H1 (cell line): ENCODE measurements at regions not wholly inside any gene's neighbourhood (a gene's known extent, or its start where the extent isn't known, plus 50 kb on each side); places are given as distances from the start of the nearest gene placed in this dataset.

Source experiments
- CTCF ChIA-PET: fragments of 300-600 bp; sonication (Branson Sonifier 250); formaldehyde crosslinking; loops from one replicate; lab custom pipeline; 2021; ENCODE audit not compliant: partially characterized antibody; lab: Charles Lee
- POLR2A ChIA-PET: fragments of 300-600 bp; sonication (Branson Sonifier 250); formaldehyde crosslinking; loops from one replicate; lab custom pipeline; 2021; ENCODE audit warnings: inconsistent platforms; ENCODE audit not compliant: partially characterized antibody; lab: Charles Lee
- DNase-seq, 2 experiments: peaks; one replicate each; pipeline versions ENCODE4 v3.0.0 to v3.0.0-alpha.2; 2010 to 2022; ENCODE audit warnings: low spot score in 2 of 2, low read depth in 1 of 2, mixed read lengths in 1 of 2
- FAIRE-seq: peaks from 2 replicates; lab custom pipeline; 2011; peaks lifted over from hg19 to GRCh38; lab: Jason Lieb, UNC
- H2AFZ ChIP-seq: 2 replicates; pipeline ENCODE4 v1.8.1; 2012; ENCODE audit warnings: low read length, inconsistent platforms
- H2AK5ac ChIP-seq: 2 replicates; pipeline ENCODE4 v1.6.1; 2013; ENCODE audit warnings: low read depth, low read length
- H2BK120ac ChIP-seq: replicated peaks from 2 replicates; pipeline ENCODE3; 2013; ENCODE audit warnings: low read depth, low read length, inconsistent platforms
- H2BK12ac ChIP-seq: 2 replicates; pipeline ENCODE4 v1.6.1; 2013; ENCODE audit warnings: low read depth, low read length
- H2BK15ac ChIP-seq: 2 replicates; pipeline ENCODE4 v1.6.1; 2013; ENCODE audit warnings: low read length
- H2BK20ac ChIP-seq: 2 replicates; pipeline ENCODE4 v1.6.1; 2013; ENCODE audit warnings: low read length
- H2BK5ac ChIP-seq: 2 replicates; pipeline ENCODE4 v1.6.1; 2013; ENCODE audit warnings: low read depth, low read length
- H3K14ac ChIP-seq: 2 replicates; pipeline ENCODE4 v1.6.1; 2013; ENCODE audit warnings: inconsistent platforms; ENCODE audit not compliant: insufficient read length
- H3K18ac ChIP-seq: 2 replicates; pipeline ENCODE4 v1.6.1; 2013; ENCODE audit warnings: low read length; ENCODE audit errors: extremely low read depth
- H3K23ac ChIP-seq: 2 replicates; pipeline ENCODE4 v1.6.1; 2013; ENCODE audit warnings: inconsistent platforms; ENCODE audit not compliant: insufficient read length
- H3K23me2 ChIP-seq: 2 replicates; pipeline ENCODE4 v1.6.1; 2013; ENCODE audit warnings: low read depth, low read length
- H3K27ac ChIP-seq: 2 replicates; pipeline ENCODE4 v1.6.1; 2011; ENCODE audit warnings: low read depth, low read length, inconsistent platforms
- H3K27me3 ChIP-seq, 4 experiments: replicated peaks in 1 of 4; 1 replicate in 1 of 4; 2 replicates in 3 of 4; pipeline versions ENCODE4 v1.6.1 to v1.8.1; 2011 to 2013; ENCODE audit warnings: low read length in 3 of 4, mild to moderate bottlenecking in 3 of 4, inconsistent platforms in 2 of 4, mixed read lengths in 2 of 4, moderate library complexity in 1 of 4; ENCODE audit not compliant: control insufficient read depth in 3 of 4, insufficient read depth in 3 of 4; ENCODE audit errors: extremely low read depth in 1 of 4
- H3K36me3 ChIP-seq, 4 experiments: 2 replicates each; pipeline versions ENCODE4 v1.6.1 to v1.8.1; 2011 to 2013; ENCODE audit warnings: mild to moderate bottlenecking in 4 of 4, low read length in 3 of 4, moderate library complexity in 2 of 4, control low read depth in 1 of 4, inconsistent platforms in 1 of 4; ENCODE audit not compliant: insufficient read depth in 4 of 4, control insufficient read depth in 2 of 4
- H3K4ac ChIP-seq: replicated peaks from 2 replicates; pipeline ENCODE3; 2013; ENCODE audit warnings: low read length, low read depth, mixed read lengths, inconsistent platforms; ENCODE audit not compliant: insufficient read length
- H3K4me1 ChIP-seq, 4 experiments: replicated peaks in 1 of 4; 1 replicate in 1 of 4; 2 replicates in 3 of 4; pipeline versions ENCODE4 v1.6.1 to v1.8.1; 2011 to 2013; ENCODE audit warnings: low read length in 3 of 4, inconsistent platforms in 2 of 4, mixed read lengths in 1 of 4; ENCODE audit not compliant: insufficient read depth in 4 of 4, control insufficient read depth in 3 of 4
- H3K4me2 ChIP-seq, 2 experiments: 2 replicates each; pipeline versions ENCODE4 v1.6.1 to v1.8.1; 2011 to 2013; ENCODE audit warnings: low read depth in 2 of 2, low read length in 2 of 2, control low read depth in 1 of 2, inconsistent platforms in 1 of 2, mild to moderate bottlenecking in 1 of 2; ENCODE audit not compliant: insufficient read depth in 1 of 2
- H3K4me3 ChIP-seq, 4 experiments: fragments of 200-600, 300-600 bp in 1 of 4; sonication (generic), shearing (Covaris generic), sonication (Bioruptor Twin) in 1 of 4; 2 replicates each; pipeline versions ENCODE4 v1.5.1 to v1.8.1; 2011 to 2016; ENCODE audit warnings: low read length in 4 of 4, low read depth in 3 of 4, control low read depth in 2 of 4, inconsistent platforms in 2 of 4, mild to moderate bottlenecking in 2 of 4, mixed read lengths in 1 of 4, moderate library complexity in 1 of 4; ENCODE audit not compliant: insufficient read depth in 2 of 4; ENCODE audit errors: extremely low read depth in 1 of 4
- H3K56ac ChIP-seq: replicated peaks from 2 replicates; pipeline ENCODE3; 2013; ENCODE audit warnings: low read depth, mild to moderate bottlenecking, mixed read lengths, low read length, inconsistent platforms; ENCODE audit not compliant: insufficient read length
- H3K79me1 ChIP-seq: 2 replicates; pipeline ENCODE4 v1.6.1; 2013; ENCODE audit warnings: low read depth, low read length, control low read depth
- H3K79me2 ChIP-seq, 2 experiments: 2 replicates each; pipeline versions ENCODE4 v1.6.1 to v1.8.1; 2012 to 2013; ENCODE audit warnings: low read length in 2 of 2, mild to moderate bottlenecking in 2 of 2, inconsistent platforms in 1 of 2; ENCODE audit not compliant: insufficient read depth in 2 of 2, control insufficient read depth in 1 of 2
- H3K9ac ChIP-seq, 4 experiments: replicated peaks in 1 of 4; 1 replicate in 1 of 4; 2 replicates in 3 of 4; pipeline versions ENCODE4 v1.6.1 to v1.8.1; 2011 to 2013; ENCODE audit warnings: low read depth in 3 of 4, low read length in 3 of 4, control low read depth in 2 of 4, mild to moderate bottlenecking in 2 of 4, moderate library complexity in 2 of 4, inconsistent platforms in 1 of 4; ENCODE audit errors: extremely low read depth in 1 of 4
- H3K9me3 ChIP-seq, 2 experiments: 2 replicates each; pipeline versions ENCODE4 v1.6.1 to v1.8.1; 2012 to 2013; ENCODE audit warnings: mild to moderate bottlenecking in 2 of 2, moderate library complexity in 2 of 2, control low read depth in 1 of 2, inconsistent platforms in 1 of 2, low read depth in 1 of 2, low read length in 1 of 2, mixed read lengths in 1 of 2; ENCODE audit not compliant: insufficient read depth in 2 of 2
- H4K20me1 ChIP-seq, 2 experiments: replicated peaks in 1 of 2; 2 replicates each; pipeline versions ENCODE3 to v1.8.1; 2011 to 2013; ENCODE audit warnings: inconsistent platforms in 2 of 2, low read length in 2 of 2, mild to moderate bottlenecking in 1 of 2; ENCODE audit not compliant: insufficient read depth in 2 of 2, control insufficient read depth in 1 of 2
- H4K5ac ChIP-seq: 2 replicates; pipeline ENCODE4 v1.6.1; 2013; ENCODE audit warnings: low read length, low read depth, mixed read lengths, inconsistent platforms; ENCODE audit not compliant: insufficient read length
- H4K8ac ChIP-seq: 2 replicates; pipeline ENCODE4 v1.8.0; 2013; ENCODE audit warnings: mild to moderate bottlenecking, moderate library complexity, low read length, inconsistent platforms; ENCODE audit not compliant: insufficient read depth; ENCODE audit errors: extremely low read depth
- H4K91ac ChIP-seq: replicated peaks from 2 replicates; pipeline ENCODE3; 2013; ENCODE audit warnings: low read length, mixed read lengths, inconsistent platforms; ENCODE audit not compliant: insufficient read length
- ATF3 ChIP-seq: IDR thresholded peaks from 2 replicates; pipeline ENCODE4 v1.6.1; 2011; ENCODE audit warnings: low read depth, mild to moderate bottlenecking, low read length; ENCODE audit not compliant: insufficient read depth
- BCL11A ChIP-seq, 2 experiments: IDR thresholded peaks; one replicate each; pipeline ENCODE4 v1.6.1; 2011; ENCODE audit warnings: low read depth in 2 of 2, low read length in 2 of 2, mild to moderate bottlenecking in 2 of 2
- CBX5 ChIP-seq: fragments of 300-800, 300-1000 bp; sonication (generic); IDR thresholded peaks from 2 replicates; pipeline ENCODE4 v1.7.1; 2016; ENCODE audit warnings: antibody characterized with exemption, low read length, low read depth
- CBX8 ChIP-seq: fragments of 300-800, 300-1000 bp; sonication (generic); IDR thresholded peaks from 2 replicates; pipeline ENCODE4 v1.7.1; 2016; ENCODE audit warnings: low read depth, low read length, borderline replicate concordance
- CHD2 ChIP-seq: IDR thresholded peaks from 2 replicates; pipeline ENCODE4 v1.6.1; 2012; ENCODE audit warnings: low read length, improper control_type of control experiment
- NANOG ChIP-seq: IDR thresholded peaks from 2 replicates; pipeline ENCODE4 v1.6.1; 2011; ENCODE audit warnings: low read length, low read depth, mild to moderate bottlenecking, inconsistent platforms; ENCODE audit not compliant: insufficient read depth, poor library complexity, severe bottlenecking
- RAD21 ChIP-seq, 2 experiments: IDR thresholded peaks in 1 of 2; conservative IDR thresholded peaks in 1 of 2; 2 replicates each; pipeline ENCODE4 v1.6.1; 2011; ENCODE audit warnings: low read depth in 2 of 2, low read length in 2 of 2, improper control_type of control experiment in 1 of 2, inconsistent platforms in 1 of 2, mild to moderate bottlenecking in 1 of 2, moderate library complexity in 1 of 2
- RFX5 ChIP-seq: IDR thresholded peaks from 2 replicates; pipeline ENCODE4 v1.6.1; 2011; ENCODE audit warnings: low read depth, low read length, improper control_type of control experiment, borderline replicate concordance
- SUZ12 ChIP-seq: fragments of 200-600 bp; sonication (generic); IDR thresholded peaks from 2 replicates; pipeline ENCODE4 v1.6.1; 2012; ENCODE audit warnings: mild to moderate bottlenecking, inconsistent platforms, low read length, moderate library complexity, mixed read lengths
- TAF1 ChIP-seq: IDR thresholded peaks from 2 replicates; pipeline ENCODE4 v1.6.1; 2011; ENCODE audit warnings: mild to moderate bottlenecking, low read depth, low read length
- TAF7 ChIP-seq: optimal IDR thresholded peaks from 2 replicates; pipeline ENCODE3; 2011; ENCODE audit warnings: low read depth, mild to moderate bottlenecking, inconsistent platforms, low read length, moderate library complexity, borderline replicate concordance
- TCF12 ChIP-seq: IDR thresholded peaks from 2 replicates; pipeline ENCODE4 v1.6.1; 2011; ENCODE audit warnings: low read depth, mild to moderate bottlenecking, low read length
- YY1 ChIP-seq: IDR thresholded peaks from 2 replicates; pipeline ENCODE4 v1.6.1; 2011; ENCODE audit warnings: low read depth, mild to moderate bottlenecking, low read length
- WGBS, 2 experiments: shearing (Covaris generic) in 1 of 2; methylation state at CpG; one replicate each; pipeline versions ENCODE4 v1.1.6 to v1.1.7; 2013 to 2015; ENCODE audit warnings: low lambda C conversion rate in 2 of 2, mixed read lengths in 2 of 2, inconsistent platforms in 1 of 2, low coverage in 1 of 2, missing lambda C conversion rate in 1 of 2; ENCODE audit not compliant: insufficient replicate concordance in 2 of 2, insufficient coverage in 1 of 2, insufficient read length in 1 of 2; ENCODE audit errors: extremely low coverage in 1 of 2, missing lambda C conversion rate in 1 of 2; 5-methylcytosine and 5-hydroxymethylcytosine counted together

GRCh38 chr14:43671716-43672485 lies 835.2 kb downstream of the FSCB start:
- Histone ChIP-seq H3K14ac (no peak overlapping the region), H4K8ac (no peak overlapping the region), H4K20me1 (no peaks in the 10 kb centered on the region), H3K27me3 (no peaks in the 10 kb centered on the region), H2BK5ac (no peak overlapping the region), H3K79me1 (no peaks in the 10 kb centered on the region), H3K9ac (no peak overlapping the region), H2BK15ac (no peak overlapping the region), H3K27ac (no peak overlapping the region), H3K4me2 (no peak overlapping the region), H2AK5ac (no peak overlapping the region), H3K4me1 (no peaks in the 10 kb centered on the region), H3K79me2 (no peaks in the 10 kb centered on the region), H3K56ac (no peak overlapping the region), H3K4ac (no peak overlapping the region), H4K91ac (no peak overlapping the region), H2BK120ac (no peak overlapping the region), H2BK12ac (no peak overlapping the region), H3K9me3 (no peaks in the 10 kb centered on the region), H3K4me3 (no peak overlapping the region), H4K5ac (no peak overlapping the region), H2BK20ac (no peak overlapping the region), H3K18ac (no peak overlapping the region), H3K23ac (no peak overlapping the region), H2AFZ (no peak overlapping the region), H3K36me3 (no peaks in the 10 kb centered on the region), H3K23me2 (no peaks in the 10 kb centered on the region)
- CTCF ChIA-PET: no interaction called here
- WGBS, 2 experiments: 88% methylated on average over 3 of the region's 3 CpGs; no CpG with 5 or more reads in 1 of the 2 experiments
- DNase-seq (no peak), FAIRE-seq (no peak)
- POLR2A ChIA-PET: no interaction called here
- TF ChIP-seq TAF1 (no peak), BCL11A (IDR thresholded peaks at IDR 0.05; ENCODE audit: low read depth in 2 of 2, low read length in 2 of 2) (no peak), CBX8 (no peak), CBX5 (no peak), CHD2 (no peak), ATF3 (no peak), TAF7 (no peak), RFX5 (no peak), TCF12 (no peak), NANOG (no peak), RAD21 (IDR thresholded peaks at IDR 0.05 in 1 of 2, conservative IDR thresholded peaks at IDR 0.05 in 1 of 2; ENCODE audit: low read depth in 2 of 2, low read length in 2 of 2) (no peak), YY1 (no peak), SUZ12 (no peak)
